ENCODE measurements at regions not wholly inside any gene's neighbourhood (a gene's known extent, or its start where the extent isn't known, plus 50 kb on each side); places are given as distances from the start of the nearest gene placed in this dataset.

- no peak for DNase-seq (ENCODE audit: low spot score)
- TF ChIP-seq CTCF (conservative IDR thresholded peaks at IDR 0.05; ENCODE audit: low read depth), result no peak
- no peak overlapping the region for H3K27ac ChIP-seq
- ChIA-PET POLR2A (ENCODE audit: low non-redundant PET) (no interaction called here), CTCF (no interaction called here)
These were observed 105.2 kb upstream of the PFKP start for GRCh38 chr10:2962194-2962593.

- no peak overlapping the region for H3K27ac ChIP-seq
- TF ChIP-seq CTCF (conservative IDR thresholded peaks at IDR 0.05; ENCODE audit: low read depth), result no peak
- no peak for DNase-seq (ENCODE audit: low spot score)
- CTCF ChIA-PET, result no interaction called here
- POLR2A ChIA-PET (ENCODE audit: low non-redundant PET), result no interaction called here
These were observed 108.7 kb upstream of the PFKP start for GRCh38 chr10:2958659-2959058.

GRCh38 chr10:2957785-2958184, 109.6 kb upstream of the PFKP start:
- no peak for DNase-seq (ENCODE audit: low spot score)
- ChIA-PET POLR2A (ENCODE audit: low non-redundant PET) (no interaction called here), CTCF (no interaction called here)
- no peak overlapping the region for H3K27ac ChIP-seq
- no peak for TF ChIP-seq CTCF (conservative IDR thresholded peaks at IDR 0.05; ENCODE audit: low read depth)

- TF ChIP-seq CTCF (conservative IDR thresholded peaks at IDR 0.05; ENCODE audit: low read depth), result no peak
- POLR2A ChIA-PET (ENCODE audit: low non-redundant PET), result no interaction called here
- no peak overlapping the region for H3K27ac ChIP-seq
- no peak for DNase-seq (ENCODE audit: low spot score)
- CTCF ChIA-PET, result interaction anchor here (1.1 kb wide), 1 partner anchor 89 kb away, joined by 3 read pairs; no protein-coding TSS in a partner anchor
These were observed 112.3 kb upstream of the PFKP start for GRCh38 chr10:2955064-2955463.

GRCh38 chr10:2953495-2953894, 113.9 kb upstream of the PFKP start:
- CTCF ChIA-PET, result interaction anchor here (0.6 kb wide), 1 partner anchor 296 kb away, joined by 3 read pairs; no protein-coding TSS in a partner anchor
- no peak overlapping the region for H3K27ac ChIP-seq
- POLR2A ChIA-PET (ENCODE audit: low non-redundant PET), result no interaction called here
- TF ChIP-seq CTCF (conservative IDR thresholded peaks at IDR 0.05; ENCODE audit: low read depth), result no peak
- no peak for DNase-seq (ENCODE audit: low spot score)

GRCh38 chr10:2951235-2951835, 116.0 kb upstream of the PFKP start:
- no peak for TF ChIP-seq CTCF (conservative IDR thresholded peaks at IDR 0.05; ENCODE audit: low read depth)
- POLR2A ChIA-PET (ENCODE audit: low non-redundant PET), result interaction anchor here (0.6 kb wide), 1 partner anchor 772 kb away, joined by 4 read pairs; no protein-coding TSS in a partner anchor
- DNase-seq (ENCODE audit: low spot score), result no peak
- CTCF ChIA-PET, result no interaction called here
- no peak overlapping the region for H3K27ac ChIP-seq
